ENCODE measurements at regions not wholly inside any gene's neighbourhood (a gene's known extent, or its start where the extent isn't known, plus 50 kb on each side); places are given as distances from the start of the nearest gene placed in this dataset.

DNA sequence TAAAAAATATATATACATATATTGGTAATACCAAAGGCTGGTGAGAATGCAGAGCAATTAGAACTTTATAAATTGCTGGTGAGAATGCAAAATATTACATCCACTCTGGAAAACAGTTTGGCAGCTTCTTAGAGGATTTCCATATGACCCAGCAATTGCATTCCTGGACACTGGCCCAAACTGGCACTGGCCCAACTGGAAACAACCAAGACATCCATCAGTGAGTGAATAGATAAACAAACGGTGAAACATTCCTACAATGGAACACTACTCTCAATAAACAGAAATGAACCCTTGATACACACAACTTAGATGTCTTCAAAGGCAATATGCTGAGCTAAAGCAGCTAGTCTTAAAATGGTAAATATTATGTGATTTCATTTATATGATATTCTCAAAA lies 524.2 kb downstream of the IQCM start:
- H3K9me3 Mint-ChIP-seq: peaks cover 31% of the 10 kb centered on the region
- no peak overlapping the region for H3K4me3 Mint-ChIP-seq

DNA sequence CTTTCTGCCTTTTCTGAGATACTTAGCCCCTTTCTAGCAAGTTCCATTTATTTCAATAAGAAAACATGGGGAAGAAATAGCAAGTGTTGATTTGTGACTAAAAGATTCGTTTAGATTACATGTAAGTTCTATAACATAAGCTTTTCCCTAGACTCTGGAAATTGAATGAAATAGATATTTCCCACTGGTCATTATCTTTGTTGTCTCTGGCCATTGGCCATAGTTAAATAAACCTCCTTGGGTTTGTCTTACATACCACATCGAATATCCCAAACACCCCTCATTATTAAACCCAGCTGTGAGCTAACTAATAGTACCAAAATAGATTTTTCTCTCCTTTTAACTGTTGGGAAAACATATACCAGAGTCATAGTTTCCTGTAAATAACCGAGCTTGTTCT lies 534.8 kb downstream of the IQCM start:
- H3K4me1 Mint-ChIP-seq: peaks cover 18% of the 10 kb centered on the region
- no peaks in the 10 kb centered on the region for H3K36me3 Mint-ChIP-seq
- no peak overlapping the region for H3K27ac Mint-ChIP-seq
- DNase-seq (ENCODE audit: low spot score in 2 of 2, unreplicated experiment in 2 of 2): no peak
- TF ChIP-seq, protein P1, sequence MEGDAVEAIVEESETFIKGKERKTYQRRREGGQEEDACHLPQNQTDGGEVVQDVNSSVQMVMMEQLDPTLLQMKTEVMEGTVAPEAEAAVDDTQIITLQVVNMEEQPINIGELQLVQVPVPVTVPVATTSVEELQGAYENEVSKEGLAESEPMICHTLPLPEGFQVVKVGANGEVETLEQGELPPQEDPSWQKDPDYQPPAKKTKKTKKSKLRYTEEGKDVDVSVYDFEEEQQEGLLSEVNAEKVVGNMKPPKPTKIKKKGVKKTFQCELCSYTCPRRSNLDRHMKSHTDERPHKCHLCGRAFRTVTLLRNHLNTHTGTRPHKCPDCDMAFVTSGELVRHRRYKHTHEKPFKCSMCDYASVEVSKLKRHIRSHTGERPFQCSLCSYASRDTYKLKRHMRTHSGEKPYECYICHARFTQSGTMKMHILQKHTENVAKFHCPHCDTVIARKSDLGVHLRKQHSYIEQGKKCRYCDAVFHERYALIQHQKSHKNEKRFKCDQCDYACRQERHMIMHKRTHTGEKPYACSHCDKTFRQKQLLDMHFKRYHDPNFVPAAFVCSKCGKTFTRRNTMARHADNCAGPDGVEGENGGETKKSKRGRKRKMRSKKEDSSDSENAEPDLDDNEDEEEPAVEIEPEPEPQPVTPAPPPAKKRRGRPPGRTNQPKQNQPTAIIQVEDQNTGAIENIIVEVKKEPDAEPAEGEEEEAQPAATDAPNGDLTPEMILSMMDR (IDR thresholded peaks at IDR 0.05; ENCODE audit: unreplicated experiment): no peak
- no peaks in the 10 kb centered on the region for H3K9me3 Mint-ChIP-seq
- no peaks in the 10 kb centered on the region for H3K27me3 Mint-ChIP-seq (ENCODE audit: low read depth)
- no peak overlapping the region for H3K4me3 Mint-ChIP-seq

More for the DNA sequence above, 524.2 kb downstream of the IQCM start:
- peak in 1 of 2 experiments; percentile 43 for DNase-seq (ENCODE audit: low spot score in 2 of 2, unreplicated experiment in 2 of 2)
- peaks cover 2% of the 10 kb centered on the region for H3K27me3 Mint-ChIP-seq (ENCODE audit: low read depth)
- TF ChIP-seq, protein P1 (IDR thresholded peaks at IDR 0.05; ENCODE audit: unreplicated experiment): no peak
- peaks cover 21% of the 10 kb centered on the region for H3K4me1 Mint-ChIP-seq
- no peak overlapping the region for H3K27ac Mint-ChIP-seq
- peaks cover 3% of the 10 kb centered on the region for H3K36me3 Mint-ChIP-seq

DNA sequence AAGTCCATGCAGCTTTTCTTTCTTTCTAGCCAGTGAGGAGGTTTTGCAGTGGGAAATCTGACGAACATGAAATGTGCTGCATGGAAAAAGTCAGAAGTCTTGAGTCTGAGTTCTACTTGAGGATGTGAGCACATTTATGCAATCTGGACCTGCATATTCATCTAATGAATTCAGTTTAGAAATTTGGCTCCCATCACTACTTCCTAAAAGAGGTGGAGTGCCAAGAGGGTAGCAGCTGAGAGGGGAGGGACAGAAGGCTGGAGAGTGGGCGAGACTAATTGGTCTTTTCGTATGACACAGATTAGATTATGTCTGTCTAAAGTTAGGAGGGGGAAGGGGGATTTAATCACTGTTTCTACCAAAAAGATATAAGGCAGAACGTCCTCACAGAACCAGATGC lies 535.9 kb downstream of the IQCM start:
- peaks cover 18% of the 10 kb centered on the region for H3K4me1 Mint-ChIP-seq
- TF ChIP-seq, protein P1 (IDR thresholded peaks at IDR 0.05; ENCODE audit: unreplicated experiment): no peak
- no peaks in the 10 kb centered on the region for H3K27me3 Mint-ChIP-seq (ENCODE audit: low read depth)
- H3K9me3 Mint-ChIP-seq: no peaks in the 10 kb centered on the region
- no peak overlapping the region for H3K4me3 Mint-ChIP-seq
- H3K27ac Mint-ChIP-seq: peak overlapping the region; percentile 13
- no peaks in the 10 kb centered on the region for H3K36me3 Mint-ChIP-seq
- DNase-seq (ENCODE audit: low spot score in 2 of 2, unreplicated experiment in 2 of 2): no peak

DNA sequence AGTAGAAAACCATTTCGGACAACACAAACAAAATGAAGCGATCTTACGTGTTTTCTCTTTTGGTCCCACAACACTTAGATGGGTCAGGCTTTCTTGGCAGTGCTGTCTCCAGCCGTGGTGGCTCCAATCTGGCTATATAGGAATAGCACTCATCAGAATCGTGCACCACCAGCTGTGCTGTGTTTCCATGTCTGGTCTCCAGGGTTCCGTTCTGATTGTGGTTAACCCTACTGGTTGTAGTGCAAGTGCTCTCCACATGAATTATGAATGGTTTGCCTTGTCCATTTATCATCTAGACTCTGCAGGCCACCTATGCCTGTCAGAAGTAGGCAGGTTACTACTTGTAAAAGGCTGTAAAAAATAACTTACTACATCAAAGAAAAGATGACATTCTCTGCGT lies 536.3 kb downstream of the IQCM start:
- TF ChIP-seq, protein P1 (IDR thresholded peaks at IDR 0.05; ENCODE audit: unreplicated experiment): no peak
- no peaks in the 10 kb centered on the region for H3K36me3 Mint-ChIP-seq
- no peaks in the 10 kb centered on the region for H3K27me3 Mint-ChIP-seq (ENCODE audit: low read depth)
- peaks cover 18% of the 10 kb centered on the region for H3K4me1 Mint-ChIP-seq
- peaks cover under 1% of the 10 kb centered on the region for H3K9me3 Mint-ChIP-seq
- no peak overlapping the region for H3K27ac Mint-ChIP-seq
- H3K4me3 Mint-ChIP-seq: no peak overlapping the region
- no peak for DNase-seq (ENCODE audit: low spot score in 2 of 2, unreplicated experiment in 2 of 2)

DNA sequence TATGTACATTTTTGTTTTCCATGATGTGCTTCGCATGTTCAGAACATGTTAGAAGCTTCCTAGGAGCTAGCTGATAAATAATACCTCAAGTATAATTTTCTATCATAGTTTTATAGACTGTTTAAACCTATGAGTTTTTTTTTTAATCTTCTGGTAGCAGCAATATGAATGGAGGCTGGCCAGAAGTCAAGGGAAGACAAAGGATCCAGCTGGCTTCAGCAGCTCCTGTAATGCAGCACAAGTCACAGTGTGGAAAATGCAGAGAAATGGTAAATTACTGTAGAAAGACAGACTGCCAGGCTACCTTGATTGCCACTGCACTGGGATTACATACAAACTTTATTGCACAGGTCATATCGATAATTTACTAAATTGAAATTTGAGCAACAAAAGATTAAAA lies 537.9 kb downstream of the IQCM start:
- H3K4me1 Mint-ChIP-seq: peaks cover 18% of the 10 kb centered on the region
- no peaks in the 10 kb centered on the region for H3K27me3 Mint-ChIP-seq (ENCODE audit: low read depth)
- no peak for DNase-seq (ENCODE audit: low spot score in 2 of 2, unreplicated experiment in 2 of 2)
- H3K4me3 Mint-ChIP-seq: no peak overlapping the region
- H3K9me3 Mint-ChIP-seq: peaks cover 5% of the 10 kb centered on the region
- H3K36me3 Mint-ChIP-seq: no peaks in the 10 kb centered on the region
- H3K27ac Mint-ChIP-seq: no peak overlapping the region
- TF ChIP-seq, protein P1 (IDR thresholded peaks at IDR 0.05; ENCODE audit: unreplicated experiment): no peak

DNA sequence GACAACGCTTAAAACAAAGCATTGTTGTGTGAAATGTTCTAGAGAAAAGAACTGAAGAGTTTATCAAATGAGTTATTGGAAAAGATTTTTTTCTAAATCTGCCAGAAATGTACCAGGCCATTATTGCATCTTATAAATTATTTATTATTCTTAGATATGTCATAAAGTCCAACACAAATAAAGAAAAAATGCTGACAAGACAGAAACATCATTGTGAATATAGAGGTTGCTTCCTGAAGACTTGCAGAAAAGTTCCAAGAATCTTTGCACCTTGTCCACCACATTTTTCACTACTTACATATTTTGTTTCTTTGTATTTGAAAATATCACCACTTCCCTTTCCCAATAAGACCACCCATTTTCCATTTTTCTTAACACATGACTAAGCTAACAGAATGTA lies 545.8 kb downstream of the IQCM start:
- H3K4me1 Mint-ChIP-seq: peaks cover 29% of the 10 kb centered on the region
- H3K36me3 Mint-ChIP-seq: no peaks in the 10 kb centered on the region

More for the DNA sequence above, 545.8 kb downstream of the IQCM start:
- no peak for DNase-seq (ENCODE audit: low spot score in 2 of 2, unreplicated experiment in 2 of 2)
- no peaks in the 10 kb centered on the region for H3K27me3 Mint-ChIP-seq (ENCODE audit: low read depth)
- H3K4me3 Mint-ChIP-seq: no peak overlapping the region
- H3K9me3 Mint-ChIP-seq: peaks cover 13% of the 10 kb centered on the region
- TF ChIP-seq, protein P1 (IDR thresholded peaks at IDR 0.05; ENCODE audit: unreplicated experiment): no peak
- H3K27ac Mint-ChIP-seq: no peak overlapping the region

Measured in mesothelial cell of epicardium (in vitro differentiated cells).